Amniotic stem cell (primary cell): ENCODE measurements at regions not wholly inside any gene's neighbourhood (a gene's known extent, or its start where the extent isn't known, plus 50 kb on each side); places are given as distances from the start of the nearest gene placed in this dataset.

Experiments
- DNase-seq: peaks from one replicate; lab custom pipeline; 2025; lab: John Stamatoyannopoulos, UW

DNA sequence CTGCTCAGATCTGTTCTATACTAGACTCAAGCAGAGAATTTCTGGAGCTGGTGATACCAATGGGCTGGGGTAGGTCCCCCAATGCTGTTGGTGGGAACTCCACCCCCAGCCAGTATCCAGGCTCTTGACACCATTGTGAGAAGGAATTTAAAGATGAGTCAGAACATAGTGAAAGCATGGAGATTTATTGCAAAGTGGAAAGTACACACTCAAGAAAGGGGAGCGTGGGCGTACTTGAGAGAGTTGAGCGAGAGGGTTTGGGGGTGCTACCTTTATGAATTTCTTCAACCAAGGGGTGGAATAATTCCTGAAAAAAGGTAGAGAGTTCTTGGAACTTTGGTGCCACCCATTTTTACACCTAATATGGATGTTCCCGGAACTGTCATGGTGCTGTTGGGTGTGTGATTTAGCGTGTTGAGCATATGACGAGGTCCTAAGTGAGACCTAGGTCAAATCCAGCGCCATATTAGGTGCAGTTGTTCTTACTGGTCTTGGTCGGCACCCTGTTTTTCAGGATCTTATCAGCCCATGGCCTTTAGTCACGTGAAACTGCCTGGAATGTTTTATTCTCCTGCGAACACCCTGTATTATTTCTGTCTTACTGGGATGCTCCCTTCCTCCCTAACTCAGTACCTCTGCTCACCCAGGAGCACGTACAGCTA lies 122.0 kb upstream of the AHR start:
- DNase-seq: no peak

GRCh38 chr7:17178545-17178944 lies 119.9 kb upstream of the AHR start:
- DNase-seq: no peak

GRCh38 chr7:17181482-17181881 lies 117.0 kb upstream of the AHR start:
- DNase-seq: no peak

- DNase-seq: no peak
Measured at GRCh38 chr7:17183630-17184328, 114.7 kb upstream of the AHR start.

DNA sequence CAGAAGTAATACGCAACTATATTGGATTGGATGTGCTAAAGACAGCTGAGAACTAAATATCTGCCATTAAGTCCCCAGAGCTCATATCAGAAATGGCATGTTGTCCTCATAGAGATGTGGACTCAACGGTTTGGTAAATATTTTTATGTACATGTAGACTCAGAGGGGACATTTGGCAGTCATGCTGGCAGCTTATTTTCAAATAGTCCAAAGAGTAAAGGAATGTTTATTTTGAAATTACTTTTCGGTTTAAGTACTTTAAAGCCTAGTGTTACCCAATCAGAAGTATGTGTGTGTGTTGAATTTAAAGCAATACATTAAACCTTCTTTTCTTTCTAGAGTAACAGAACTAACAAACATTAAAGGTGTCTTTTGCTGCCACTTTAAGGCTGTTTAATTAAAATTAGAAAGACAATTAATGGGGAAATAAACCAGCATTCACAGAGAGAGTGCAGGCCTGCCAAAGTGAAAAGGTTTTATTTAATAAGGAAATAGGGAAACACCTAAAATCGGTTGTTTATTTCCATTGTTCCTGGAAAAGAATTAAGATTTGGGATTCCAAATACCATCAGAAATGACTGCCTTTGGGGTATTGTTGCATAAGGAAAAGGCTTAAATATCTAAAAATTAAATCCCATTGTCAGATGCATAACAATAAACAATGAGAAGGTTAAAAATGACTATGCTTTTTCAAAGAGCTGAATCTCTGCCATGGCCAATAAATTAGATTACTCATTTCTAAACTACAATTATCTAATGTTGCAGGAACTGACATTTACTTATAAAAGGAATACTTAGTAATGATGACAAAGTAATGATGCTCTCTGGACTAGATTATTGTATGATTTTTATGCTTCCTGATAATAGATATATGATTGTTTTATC lies 113.4 kb upstream of the AHR start:
- no peak for DNase-seq

DNA sequence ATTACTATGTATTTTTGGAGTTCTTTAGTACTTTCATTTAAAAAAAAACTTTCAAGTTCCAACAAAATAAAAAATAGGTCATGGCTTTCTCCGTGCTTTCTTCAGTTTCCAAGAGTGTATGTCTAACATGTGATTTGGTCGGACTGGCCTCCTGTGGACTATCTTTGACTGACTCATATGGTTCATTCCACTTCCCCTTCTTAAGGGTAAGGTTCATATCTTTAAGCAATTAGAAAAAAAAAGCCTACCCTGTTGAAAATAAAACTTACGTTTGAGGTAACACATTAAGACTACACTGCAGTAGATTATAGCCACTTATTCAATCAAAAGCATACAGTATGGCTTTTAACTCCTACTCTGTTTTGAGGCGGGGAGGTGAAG lies 112.8 kb upstream of the AHR start:
- DNase-seq: no peak

DNA sequence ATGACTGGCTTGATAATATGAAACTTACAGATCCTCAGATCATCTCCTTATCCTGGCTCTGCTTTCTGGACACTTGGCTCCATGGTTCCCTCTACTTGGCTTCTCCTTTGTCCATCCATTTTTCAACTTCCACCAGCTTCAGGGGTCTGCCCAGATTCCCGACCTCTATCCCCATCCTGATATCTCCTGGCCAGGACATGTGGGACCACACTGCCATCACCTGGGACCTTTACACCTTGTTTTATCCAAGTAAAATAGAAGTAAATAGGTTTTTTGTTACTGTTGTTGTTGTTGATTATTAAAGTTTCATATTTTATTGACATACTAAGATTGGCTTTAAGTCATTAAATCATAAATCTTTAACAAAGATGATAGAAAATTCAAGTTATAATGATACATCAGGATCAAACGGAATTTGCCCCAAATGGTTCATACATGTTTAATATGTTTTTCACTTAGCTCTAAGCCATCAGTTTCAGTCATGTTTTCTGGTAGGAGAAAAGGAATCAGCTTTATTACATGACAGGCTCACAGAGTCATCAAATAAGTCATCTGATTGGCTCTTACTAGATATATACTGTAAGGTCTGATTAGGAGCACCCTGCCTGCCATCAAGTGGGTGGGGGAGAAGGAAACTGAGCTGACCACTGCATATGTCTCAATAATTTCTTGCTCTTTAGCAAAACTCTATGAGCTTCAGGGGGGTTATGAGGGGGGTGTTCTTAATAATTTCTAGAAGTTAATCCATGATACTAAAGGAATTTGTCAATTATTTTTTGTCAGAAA lies 111.5 kb upstream of the AHR start:
- no peak for DNase-seq

GRCh38 chr7:17194656-17195055 lies 103.8 kb upstream of the AHR start:
- DNase-seq: no peak

DNA sequence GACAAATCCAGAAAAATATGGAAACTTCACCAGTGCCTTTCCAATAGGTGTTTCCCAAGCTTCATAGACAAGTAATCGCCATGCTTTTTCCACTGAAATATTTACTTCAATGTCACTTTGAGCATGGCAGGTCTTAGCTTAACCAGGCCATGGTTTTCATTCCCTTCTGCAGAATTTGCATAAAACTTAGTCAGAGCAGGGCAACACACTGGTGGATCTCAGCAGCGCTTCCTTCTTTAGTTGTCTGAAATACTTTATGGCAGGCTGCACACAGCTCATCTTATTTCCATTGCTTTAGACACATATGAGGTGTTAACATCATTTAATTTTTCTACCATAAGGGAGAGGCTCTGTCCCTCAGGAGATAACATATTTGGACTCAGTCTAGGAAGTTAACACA lies 102.9 kb upstream of the AHR start:
- DNase-seq: no peak

- no peak for DNase-seq
Measured at GRCh38 chr7:17205910-17206309, 92.5 kb upstream of the AHR start.

GRCh38 chr7:17206349-17206905 lies 92.0 kb upstream of the AHR start:
- DNase-seq: no peak

GRCh38 chr7:17207220-17207619 lies 91.2 kb upstream of the AHR start:
- no peak for DNase-seq

DNA sequence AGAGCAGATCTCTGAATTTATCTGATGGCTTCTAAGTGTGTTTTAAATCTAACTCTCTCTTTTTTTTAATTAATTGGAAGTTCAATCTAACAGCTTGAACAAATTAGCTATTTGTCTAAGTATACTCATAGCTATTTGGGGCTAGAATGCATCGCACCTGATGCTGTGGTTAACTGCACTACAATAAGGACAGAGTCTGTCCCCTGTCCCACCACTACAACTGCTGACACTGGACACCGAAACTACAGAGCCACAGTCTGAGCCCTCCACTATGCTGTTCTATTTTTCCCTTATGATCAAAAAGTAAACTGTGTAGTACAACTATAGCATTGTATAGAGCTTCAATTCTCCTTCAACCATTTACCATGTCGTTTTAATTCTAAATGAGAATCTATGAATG lies 89.4 kb upstream of the AHR start:
- DNase-seq: no peak

DNA sequence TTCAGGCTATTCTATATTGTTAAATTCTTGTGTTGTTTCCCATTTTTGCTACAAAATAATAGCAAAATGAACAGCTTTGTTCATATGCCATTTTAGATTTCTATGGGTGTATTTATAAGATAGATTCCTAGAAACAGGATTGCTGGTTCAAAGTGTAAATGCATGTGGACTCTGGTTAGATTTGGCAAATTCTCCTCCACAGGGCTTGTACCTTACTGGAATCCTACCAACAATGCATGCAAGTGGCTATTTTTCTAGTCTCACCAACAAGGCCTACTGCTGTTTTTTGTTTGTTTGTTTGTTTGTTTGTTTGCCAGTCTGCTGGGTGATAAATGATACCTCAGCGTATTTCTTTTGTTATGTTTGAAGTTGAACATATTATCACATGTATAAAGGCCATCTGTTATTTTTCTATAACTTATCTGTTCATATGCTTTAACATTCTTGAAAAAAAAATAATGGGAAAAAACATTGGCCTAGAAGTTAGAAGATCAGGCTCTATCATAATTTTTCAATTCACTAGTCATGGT lies 87.1 kb upstream of the AHR start:
- DNase-seq: no peak

GRCh38 chr7:17212188-17212587 lies 86.3 kb upstream of the AHR start:
- DNase-seq: no peak

DNA sequence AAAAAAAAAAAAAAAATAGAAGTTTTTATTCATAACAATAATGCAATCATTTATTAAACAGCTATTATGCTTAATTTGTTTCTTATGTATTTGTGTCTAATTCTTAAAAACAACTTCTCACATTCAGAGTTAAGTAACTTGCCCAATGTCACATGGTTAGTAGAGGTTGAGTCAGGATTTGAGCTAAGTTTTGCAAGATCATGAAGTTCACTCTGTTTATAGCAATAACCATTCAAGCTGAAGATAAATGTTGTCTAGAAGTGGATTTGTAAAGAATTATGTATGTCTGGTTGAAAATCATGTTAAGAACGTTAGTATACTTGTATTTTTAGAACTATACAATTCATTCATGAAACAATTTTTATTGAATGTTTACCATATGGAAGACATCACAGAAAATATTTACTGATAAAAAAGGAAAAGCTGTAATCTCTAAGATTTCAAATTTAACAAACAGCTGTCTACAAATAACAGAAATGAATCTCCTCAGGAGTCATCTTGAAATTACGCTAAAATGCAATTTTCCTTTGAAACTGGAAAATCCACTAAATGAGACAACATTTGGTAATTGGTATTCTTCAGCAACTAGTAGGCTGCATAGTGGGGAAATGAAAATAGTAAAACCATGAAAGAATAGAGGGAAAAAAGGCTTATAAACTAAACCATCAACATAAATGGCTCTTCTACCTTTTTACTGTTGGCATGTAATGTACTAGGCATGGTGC lies 70.5 kb upstream of the AHR start:
- no peak for DNase-seq

DNA sequence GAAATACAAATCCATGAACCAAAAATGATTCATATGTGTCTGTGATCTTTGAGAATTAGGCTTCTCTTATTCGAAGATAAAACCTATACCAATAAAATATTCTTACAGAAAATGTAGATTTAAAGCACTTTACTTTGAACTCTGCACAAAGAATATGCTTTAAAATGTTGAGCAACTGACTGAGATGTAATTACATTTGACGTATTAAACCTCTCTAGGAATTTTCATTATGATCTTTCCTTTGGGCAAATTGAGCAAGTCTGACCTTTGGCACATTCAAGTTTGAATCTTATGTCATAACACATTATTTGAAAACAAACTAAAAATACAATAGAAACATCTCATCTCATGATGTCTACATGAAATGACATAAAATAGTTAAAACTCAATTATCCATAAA lies 69.2 kb upstream of the AHR start:
- DNase-seq: no peak

DNA sequence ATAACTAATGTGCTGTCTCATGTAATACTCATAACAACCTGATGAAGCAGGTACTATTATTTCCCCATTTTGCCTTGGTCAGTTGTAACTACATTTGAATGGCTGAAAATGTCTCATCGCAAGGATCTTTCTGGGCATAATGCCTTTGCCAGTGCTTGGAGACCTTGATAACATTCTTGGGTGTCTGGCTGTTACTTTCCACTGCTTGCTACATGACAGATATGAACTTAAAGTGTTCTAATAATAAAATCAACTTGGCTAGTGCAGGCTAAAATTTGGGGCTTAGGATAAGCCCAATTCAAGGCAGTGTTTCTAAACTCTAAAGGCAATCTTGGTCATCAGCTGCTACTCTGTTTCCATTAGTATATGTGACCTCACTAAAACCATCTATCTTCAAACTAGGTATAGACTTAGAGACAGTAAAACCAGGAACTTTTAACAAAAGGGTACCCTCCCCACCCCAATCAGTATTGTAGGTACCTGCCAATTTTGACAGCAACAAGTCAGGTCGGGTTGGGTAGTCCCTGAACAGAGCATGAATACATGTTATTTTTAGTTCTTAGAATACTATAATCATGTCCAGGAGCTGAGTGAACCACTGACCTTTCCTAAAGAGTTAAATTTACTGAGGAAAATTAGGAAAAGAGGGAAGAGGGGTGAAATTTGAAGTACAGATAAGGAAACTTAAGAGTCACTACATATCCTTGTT lies 68.2 kb upstream of the AHR start:
- DNase-seq: no peak

GRCh38 chr7:17233603-17234002 lies 64.8 kb upstream of the AHR start:
- no peak for DNase-seq

DNA sequence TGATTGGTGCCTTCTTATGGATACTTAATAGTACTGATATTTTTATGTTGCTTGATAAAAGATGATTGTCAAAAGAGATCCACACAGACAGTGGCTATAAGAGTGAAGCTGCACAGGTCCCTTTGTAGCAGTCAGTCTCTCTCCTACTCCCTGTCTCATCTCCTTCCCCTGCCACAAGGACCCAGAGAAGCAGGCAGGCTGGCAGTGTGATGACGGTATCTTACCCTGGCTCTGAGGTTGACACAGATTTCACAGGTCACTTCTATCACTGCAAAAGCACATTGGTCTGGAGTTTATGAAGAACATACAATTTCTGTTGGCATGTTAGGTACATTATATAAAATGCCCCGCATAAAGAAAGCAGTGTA lies 64.4 kb upstream of the AHR start:
- no peak for DNase-seq
